ENCODE measurements at regions not wholly inside any gene's neighbourhood (a gene's known extent, or its start where the extent isn't known, plus 50 kb on each side); places are given as distances from the start of the nearest gene placed in this dataset.

DNA sequence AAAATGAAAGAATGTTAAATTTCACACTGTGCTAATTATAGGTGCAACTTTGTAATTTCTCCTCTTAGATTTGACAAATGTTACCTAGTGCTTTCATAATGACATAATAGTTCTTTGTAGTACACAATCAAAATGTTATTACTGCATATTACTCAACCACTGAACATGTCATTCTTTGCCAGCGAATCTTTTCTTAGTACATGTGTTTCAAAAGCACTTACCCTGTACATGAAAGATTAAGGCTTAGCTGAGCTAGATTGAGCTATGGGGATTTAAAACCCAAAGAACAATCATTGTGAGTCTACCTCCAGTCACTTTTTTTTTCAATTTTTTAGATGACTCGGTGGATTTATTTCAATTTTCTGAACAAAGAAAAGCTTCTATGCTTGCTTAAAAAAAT, 123.5 kb upstream of the FERD3L start:
- WGBS, 2 experiments (ENCODE audit: extremely low coverage in 2 of 2, insufficient read length in 1 of 2), result no CpG with 5 or more reads among the region's 2 CpGs
- Histone ChIP-seq H3K27me3 (ENCODE audit: control insufficient read depth, insufficient read depth, low read length) (no peaks in the 10 kb centered on the region), H3K14ac (replicated peaks; ENCODE audit: low read depth, low read length) (no peak overlapping the region), H2AK5ac (ENCODE audit: low read depth, low read length) (no peak overlapping the region), H3K9me1 (ENCODE audit: insufficient read depth, low read length) (no peaks in the 10 kb centered on the region), H3K27ac (ENCODE audit: insufficient read depth, low read length) (no peak overlapping the region), H4K8ac (ENCODE audit: low read depth in 2 of 2, low read length in 2 of 2) (no peak overlapping the region), H3K4me2 (ENCODE audit: low read depth, low read length) (no peak overlapping the region), H3K4me3 (ENCODE audit: insufficient read depth, low read depth, low read length) (no peak overlapping the region), H4K20me1 (ENCODE audit: insufficient read depth, low read length) (no peaks in the 10 kb centered on the region), H2BK120ac (ENCODE audit: low read depth, low read length) (no peak overlapping the region), H3K56ac (ENCODE audit: extremely low read depth, insufficient read depth, low read length) (no peak overlapping the region), H4K91ac (ENCODE audit: insufficient read depth, low read depth, low read length) (no peak overlapping the region), H3K36me3 (ENCODE audit: control insufficient read depth, insufficient read depth, low read length) (no peaks in the 10 kb centered on the region), H3K9me3 (ENCODE audit: control insufficient read depth, insufficient read depth, low read length) (no peaks in the 10 kb centered on the region), H2BK20ac (ENCODE audit: low read depth, low read length) (no peak overlapping the region), H2BK15ac (ENCODE audit: low read depth, low read length) (no peak overlapping the region), H2BK5ac (ENCODE audit: low read depth, low read length, poor library complexity, severe bottlenecking) (no peak overlapping the region), H2AFZ (replicated peaks; ENCODE audit: low read length, poor library complexity) (no peak overlapping the region), H3K18ac (ENCODE audit: low read depth, low read length) (no peak overlapping the region), H3K4ac (ENCODE audit: low read depth, low read length) (no peak overlapping the region), H3K9ac (ENCODE audit: low read depth, low read length) (no peak overlapping the region), H2AK9ac (replicated peaks; ENCODE audit: low read depth, low read length, poor library complexity) (no peak overlapping the region), H3K79me1 (ENCODE audit: low read depth in 1 of 2, low read length in 2 of 2) (no peaks in the 10 kb centered on the region), H4K5ac (ENCODE audit: low read depth, low read length) (no peak overlapping the region), H3K23ac (ENCODE audit: low read depth, low read length) (no peak overlapping the region), H3K4me1 (ENCODE audit: control insufficient read depth, insufficient read depth, low read length) (no peaks in the 10 kb centered on the region)
- BruUV-seq (replicated peaks), result no TSS peak
- peak; percentile 35; the same call in 1 of the 2 replicates for TF ChIP-seq CEBPB (IDR thresholded peaks at IDR 0.05; ENCODE audit: low read depth, low read length)
- TF ChIP-seq FOS (IDR thresholded peaks at IDR 0.05; ENCODE audit: low read depth, low read length), result no peak
- TF ChIP-seq SMC3 (IDR thresholded peaks at IDR 0.05; ENCODE audit: low read depth, low read length), result no peak
- CTCF ChIA-PET, result interaction anchor here (0.6 kb wide), 1 partner anchor 10 kb away, joined by 3 read pairs; no protein-coding TSS in a partner anchor
- ATAC-seq (ENCODE audit: low read depth) (peak; percentile 54), DNase-seq (peak; percentile 49)
- intact Hi-C loops (cut with micrococcal nuclease), result no loop called here
- POLR2A ChIA-PET (ENCODE audit: unreplicated experiment), result no interaction called here
- in situ Hi-C loops (cut with MboI; ENCODE audit: low sequenced_read_pairs), result no loop called here
- dilution Hi-C loops (cut with HindIII; ENCODE audit: low sequenced_read_pairs, unreplicated experiment), result no loop called here
